ENCODE measurements at regions not wholly inside any gene's neighbourhood (a gene's known extent, or its start where the extent isn't known, plus 50 kb on each side); places are given as distances from the start of the nearest gene placed in this dataset.

DNA sequence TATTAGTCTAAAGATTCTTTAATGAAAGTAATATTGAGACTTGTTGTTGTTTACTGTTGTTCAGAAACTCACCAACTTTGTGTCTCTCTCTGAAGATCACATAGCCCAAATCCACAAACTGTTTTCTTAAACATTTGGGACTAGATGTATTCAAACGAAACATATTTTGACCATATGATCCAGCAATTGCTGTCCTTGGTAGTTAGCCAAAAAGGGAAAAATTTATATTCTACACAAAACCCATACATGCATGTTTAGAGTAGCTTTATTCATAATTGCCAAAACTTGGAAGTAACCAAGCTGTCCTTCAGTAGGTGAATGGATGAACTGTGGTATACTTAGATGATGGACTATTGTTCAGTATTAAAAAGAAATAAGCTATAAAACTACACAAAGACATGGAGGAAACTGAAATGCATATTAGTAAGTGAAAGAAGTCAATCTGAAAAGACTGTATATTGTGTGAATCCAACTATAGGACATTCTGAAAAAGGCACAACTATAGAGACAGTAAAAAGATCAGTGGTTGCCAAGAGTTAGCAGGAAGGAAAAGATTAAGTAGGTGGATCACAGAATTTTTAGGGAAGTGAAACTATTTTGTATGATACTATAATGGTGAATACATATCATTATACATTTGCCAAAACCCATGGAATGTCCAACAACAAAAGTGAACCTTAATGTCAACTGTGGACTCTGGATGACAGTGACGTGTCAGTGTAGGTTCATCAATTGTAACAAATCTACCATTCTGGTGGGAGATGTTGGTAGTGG lies 442.9 kb downstream of the INSC start:
- no peak overlapping the region for H3K4me3 ChIP-seq (replicated peaks; ENCODE audit: low read depth, low read length)
- TF ChIP-seq, protein P1, sequence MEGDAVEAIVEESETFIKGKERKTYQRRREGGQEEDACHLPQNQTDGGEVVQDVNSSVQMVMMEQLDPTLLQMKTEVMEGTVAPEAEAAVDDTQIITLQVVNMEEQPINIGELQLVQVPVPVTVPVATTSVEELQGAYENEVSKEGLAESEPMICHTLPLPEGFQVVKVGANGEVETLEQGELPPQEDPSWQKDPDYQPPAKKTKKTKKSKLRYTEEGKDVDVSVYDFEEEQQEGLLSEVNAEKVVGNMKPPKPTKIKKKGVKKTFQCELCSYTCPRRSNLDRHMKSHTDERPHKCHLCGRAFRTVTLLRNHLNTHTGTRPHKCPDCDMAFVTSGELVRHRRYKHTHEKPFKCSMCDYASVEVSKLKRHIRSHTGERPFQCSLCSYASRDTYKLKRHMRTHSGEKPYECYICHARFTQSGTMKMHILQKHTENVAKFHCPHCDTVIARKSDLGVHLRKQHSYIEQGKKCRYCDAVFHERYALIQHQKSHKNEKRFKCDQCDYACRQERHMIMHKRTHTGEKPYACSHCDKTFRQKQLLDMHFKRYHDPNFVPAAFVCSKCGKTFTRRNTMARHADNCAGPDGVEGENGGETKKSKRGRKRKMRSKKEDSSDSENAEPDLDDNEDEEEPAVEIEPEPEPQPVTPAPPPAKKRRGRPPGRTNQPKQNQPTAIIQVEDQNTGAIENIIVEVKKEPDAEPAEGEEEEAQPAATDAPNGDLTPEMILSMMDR (IDR thresholded peaks at IDR 0.05; ENCODE audit: low read length, missing control alignments) = no peak
- DNase-seq (ENCODE audit: low read depth) = no peak

DNA sequence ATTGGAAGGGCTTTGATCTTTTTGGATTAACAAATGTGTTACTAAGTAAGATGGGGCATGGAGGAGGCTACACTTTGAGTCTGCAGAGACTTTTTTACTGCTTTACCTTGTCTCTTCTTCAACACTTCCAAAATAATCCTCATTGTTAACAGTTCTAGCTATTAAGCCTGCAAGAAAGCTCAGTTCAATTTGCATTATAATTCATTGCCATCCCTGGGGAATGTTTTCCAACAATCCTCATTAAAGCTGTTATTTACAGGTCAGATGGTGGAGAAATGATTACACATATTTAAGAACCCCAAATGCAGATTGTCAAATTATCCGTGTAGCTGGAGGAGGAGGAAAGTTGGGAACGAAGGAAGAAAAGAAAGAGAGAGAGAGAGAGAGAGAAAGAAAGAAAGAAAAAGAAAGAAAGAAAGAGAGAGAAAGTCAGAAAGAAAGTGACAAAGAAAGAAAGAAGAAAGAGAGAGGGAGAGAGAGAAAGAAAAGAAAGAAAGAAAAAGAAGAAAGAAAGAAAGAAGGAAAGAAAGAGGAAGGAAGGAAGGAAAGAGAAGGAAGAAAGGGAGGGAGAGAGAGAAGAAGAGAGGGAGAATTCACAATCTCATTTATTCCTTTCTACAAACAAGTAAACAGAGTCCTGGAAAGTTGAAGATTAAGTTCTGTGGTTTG lies 443.9 kb downstream of the INSC start:
- DNase-seq (ENCODE audit: low read depth) = no peak
- TF ChIP-seq, protein P1 (IDR thresholded peaks at IDR 0.05; ENCODE audit: low read length, missing control alignments) = no peak
- no peak overlapping the region for H3K4me3 ChIP-seq (replicated peaks; ENCODE audit: low read depth, low read length)

DNA sequence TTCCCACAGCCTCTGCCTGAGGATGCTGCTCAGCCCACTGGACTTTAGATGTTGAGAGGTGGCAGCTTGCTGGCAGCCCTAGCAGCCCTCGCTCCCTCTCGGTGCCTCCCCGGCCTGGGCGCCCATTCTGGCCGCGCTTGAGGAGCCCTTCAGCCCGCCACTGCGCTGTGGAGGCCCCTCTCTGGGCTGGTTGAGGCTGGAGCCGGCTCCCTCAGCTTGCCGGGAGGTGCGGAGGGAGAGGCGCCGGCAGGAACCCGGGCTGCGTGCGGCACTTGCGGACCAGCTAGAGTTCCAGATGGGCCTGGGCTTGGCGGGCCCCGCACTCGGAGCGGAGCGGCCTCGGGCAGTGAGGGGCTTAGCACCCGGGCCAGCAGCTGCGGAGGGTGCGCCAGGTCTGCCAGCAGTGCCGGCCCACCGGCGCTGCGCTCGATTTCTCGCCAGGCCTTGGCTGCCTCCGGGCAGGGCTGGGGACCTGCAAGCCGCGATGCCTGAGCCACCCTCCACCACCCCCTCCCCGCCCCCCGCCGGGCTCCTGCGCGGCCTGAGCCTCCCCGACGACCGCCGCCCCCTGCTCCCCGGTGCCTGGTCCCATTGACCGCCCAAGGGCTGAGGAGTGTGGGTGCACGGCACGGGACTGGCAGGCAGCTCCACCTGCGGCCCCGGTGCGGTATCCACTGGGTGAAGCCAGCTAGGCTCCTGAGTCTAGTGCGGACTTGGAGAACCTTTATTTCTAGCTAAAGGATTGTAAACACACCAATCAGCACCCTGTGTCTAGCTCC lies 446.2 kb downstream of the INSC start:
- DNase-seq (ENCODE audit: low read depth) = no peak
- no peak overlapping the region for H3K4me3 ChIP-seq (replicated peaks; ENCODE audit: low read depth, low read length)
- TF ChIP-seq, protein P1 (IDR thresholded peaks at IDR 0.05; ENCODE audit: low read length, missing control alignments) = no peak

DNA sequence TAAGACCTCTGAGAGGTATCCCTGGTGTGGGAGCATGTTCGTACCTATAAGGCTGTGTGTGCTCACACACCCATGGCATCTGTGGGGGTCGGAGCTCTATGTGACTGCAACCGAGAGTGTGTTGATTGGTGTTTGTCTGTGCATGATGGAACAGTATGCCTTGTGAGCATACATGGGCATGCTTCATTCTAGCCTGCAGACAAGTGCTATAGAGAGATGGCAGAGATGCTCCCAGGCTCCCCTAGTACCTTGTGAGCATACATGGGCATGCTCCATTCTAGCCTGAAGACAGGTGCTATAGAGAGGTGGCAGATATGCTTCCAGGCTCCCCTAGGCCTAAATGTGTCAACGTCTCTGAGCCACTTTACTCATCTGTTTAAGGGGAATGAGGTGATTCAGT lies 447.5 kb downstream of the INSC start:
- no peak overlapping the region for H3K4me3 ChIP-seq (replicated peaks; ENCODE audit: low read depth, low read length)
- no peak for DNase-seq (ENCODE audit: low read depth)
- TF ChIP-seq, protein P1 (IDR thresholded peaks at IDR 0.05; ENCODE audit: low read length, missing control alignments) = no peak

DNA sequence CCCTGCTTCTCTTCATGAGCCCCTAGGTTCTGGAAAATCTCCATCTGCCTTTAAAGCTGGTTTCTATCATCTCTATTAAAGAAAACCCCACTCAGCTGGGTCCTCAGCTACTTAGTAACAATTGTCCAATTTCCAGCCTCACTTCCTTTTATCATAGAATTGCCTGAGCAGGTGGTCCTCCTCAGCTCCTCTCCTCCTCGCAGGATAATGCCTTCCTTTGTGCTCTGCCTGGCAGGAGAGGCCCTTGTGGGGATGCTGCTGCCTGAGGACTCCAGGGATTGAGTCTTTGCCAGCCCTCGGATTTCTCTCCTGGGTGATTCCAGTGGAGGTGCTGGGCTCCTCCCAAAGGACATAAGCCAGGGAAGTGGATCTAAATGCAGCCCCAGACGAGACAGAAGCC lies 448.3 kb downstream of the INSC start:
- TF ChIP-seq, protein P1 (IDR thresholded peaks at IDR 0.05; ENCODE audit: low read length, missing control alignments) = no peak
- no peak overlapping the region for H3K4me3 ChIP-seq (replicated peaks; ENCODE audit: low read depth, low read length)
- no peak for DNase-seq (ENCODE audit: low read depth)

DNA sequence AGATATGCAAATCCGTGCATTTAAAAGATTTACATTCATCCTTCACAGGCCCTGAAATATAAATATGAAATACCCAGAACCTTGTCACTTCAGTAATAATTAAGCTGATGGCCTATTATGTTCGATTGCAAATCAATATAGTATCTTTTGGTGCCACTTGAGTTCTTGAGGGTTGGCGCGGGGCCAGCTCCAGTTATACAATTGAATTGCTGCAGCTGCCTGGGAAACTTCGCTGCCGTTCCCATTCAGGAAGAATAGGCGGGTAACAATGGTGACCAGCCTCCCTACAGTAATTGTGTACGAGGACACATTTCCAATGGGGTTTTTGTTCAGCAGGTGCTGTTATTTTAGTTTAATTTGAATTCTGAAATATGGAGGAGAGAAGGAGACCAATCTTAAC lies 451.2 kb downstream of the INSC start:
- no peak for DNase-seq (ENCODE audit: low read depth)
- TF ChIP-seq, protein P1 (IDR thresholded peaks at IDR 0.05; ENCODE audit: low read length, missing control alignments) = no peak
- H3K4me3 ChIP-seq (replicated peaks; ENCODE audit: low read depth, low read length) = no peak overlapping the region

Measured in fibroblast of pulmonary artery (primary cell).